NCI-H345 (cell line): ENCODE measurements at regions not wholly inside any gene's neighbourhood (a gene's known extent, or its start where the extent isn't known, plus 50 kb on each side); places are given as distances from the start of the nearest gene placed in this dataset.
"Not testable (repeated sequence)": the region's sequence is repeated elsewhere in the genome, so short reads cannot be mapped to it uniquely, and the experiment has no call there.

Experiments used
- DNase-seq: peaks from one replicate; lab custom pipeline; 2025; lab: John Stamatoyannopoulos, UW

GRCh38 chr13:40042991-40043390, 387.5 kb downstream of the COG6 start:
- no peak for DNase-seq

GRCh38 chr13:40043764-40044163, 388.3 kb downstream of the COG6 start:
- no peak for DNase-seq

- no peak for DNase-seq
Observed at GRCh38 chr13:40047322-40047771, 391.9 kb downstream of the COG6 start.

GRCh38 chr13:40048551-40048950, 393.1 kb downstream of the COG6 start:
- DNase-seq = no peak

- no peak for DNase-seq
Observed at GRCh38 chr13:40052954-40053353, 397.5 kb downstream of the COG6 start.

GRCh38 chr13:40053401-40053800, 397.9 kb downstream of the COG6 start:
- DNase-seq = no peak

GRCh38 chr13:40054422-40054821, 399.0 kb downstream of the COG6 start:
- not testable (repeated sequence) for DNase-seq

GRCh38 chr13:40056898-40057619, 401.6 kb downstream of the COG6 start:
- DNase-seq = no peak

- DNase-seq = no peak
Observed at GRCh38 chr13:40058757-40059236, 403.3 kb downstream of the COG6 start.

- no peak for DNase-seq
Observed at GRCh38 chr13:40059540-40060232, 404.2 kb downstream of the COG6 start.

GRCh38 chr13:40060296-40061007, 405.0 kb downstream of the COG6 start:
- peak; percentile 44 for DNase-seq

- no peak for DNase-seq
Observed at GRCh38 chr13:40061466-40062450, 406.3 kb downstream of the COG6 start.

GRCh38 chr13:40063278-40063698, 407.8 kb downstream of the COG6 start:
- no peak for DNase-seq

GRCh38 chr13:40063703-40064102, 408.2 kb downstream of the COG6 start:
- no peak for DNase-seq

GRCh38 chr13:40064154-40065097, 409.0 kb downstream of the COG6 start:
- no peak for DNase-seq

GRCh38 chr13:40069173-40070044, 413.9 kb downstream of the COG6 start:
- peak; percentile 44 for DNase-seq

- DNase-seq = peak; percentile 11
Observed at GRCh38 chr13:40070357-40070756, 414.9 kb downstream of the COG6 start.

GRCh38 chr13:40072663-40073120, 417.2 kb downstream of the COG6 start:
- no peak for DNase-seq

GRCh38 chr13:40074338-40074737, 418.9 kb downstream of the COG6 start:
- no peak for DNase-seq
